GM13977 (cell line): ENCODE measurements at regions not wholly inside any gene's neighbourhood (a gene's known extent, or its start where the extent isn't known, plus 50 kb on each side); places are given as distances from the start of the nearest gene placed in this dataset.

ENCODE experiments used
- DNase-seq: peaks from one replicate; pipeline ENCODE4 v3.0.0; 2012; ENCODE audit warnings: low spot score
- in situ Hi-C: fragments of 300-500 bp; cut with MboI; formaldehyde crosslinking; loops from one replicate; pipeline ENCODE4 v1.12.0; 2022; ENCODE audit warnings: low sequenced_read_pairs, low pct_unique_long_range_greater_than_20kb, mixed read lengths, inconsistent platforms; ENCODE audit not compliant: unreplicated experiment
- TF ChIP-seq, protein P1 (sequence below): IDR thresholded peaks from 2 replicates; pipeline ENCODE4 v1.5.1; 2012; ENCODE audit warnings: mild to moderate bottlenecking, control low read depth; ENCODE audit not compliant: insufficient read depth; ENCODE audit errors: extremely low read depth, missing control alignments

GRCh38 chr18:75652528-75652927 is 225.0 kb upstream of the SMIM21 start:
- TF ChIP-seq, protein P1, sequence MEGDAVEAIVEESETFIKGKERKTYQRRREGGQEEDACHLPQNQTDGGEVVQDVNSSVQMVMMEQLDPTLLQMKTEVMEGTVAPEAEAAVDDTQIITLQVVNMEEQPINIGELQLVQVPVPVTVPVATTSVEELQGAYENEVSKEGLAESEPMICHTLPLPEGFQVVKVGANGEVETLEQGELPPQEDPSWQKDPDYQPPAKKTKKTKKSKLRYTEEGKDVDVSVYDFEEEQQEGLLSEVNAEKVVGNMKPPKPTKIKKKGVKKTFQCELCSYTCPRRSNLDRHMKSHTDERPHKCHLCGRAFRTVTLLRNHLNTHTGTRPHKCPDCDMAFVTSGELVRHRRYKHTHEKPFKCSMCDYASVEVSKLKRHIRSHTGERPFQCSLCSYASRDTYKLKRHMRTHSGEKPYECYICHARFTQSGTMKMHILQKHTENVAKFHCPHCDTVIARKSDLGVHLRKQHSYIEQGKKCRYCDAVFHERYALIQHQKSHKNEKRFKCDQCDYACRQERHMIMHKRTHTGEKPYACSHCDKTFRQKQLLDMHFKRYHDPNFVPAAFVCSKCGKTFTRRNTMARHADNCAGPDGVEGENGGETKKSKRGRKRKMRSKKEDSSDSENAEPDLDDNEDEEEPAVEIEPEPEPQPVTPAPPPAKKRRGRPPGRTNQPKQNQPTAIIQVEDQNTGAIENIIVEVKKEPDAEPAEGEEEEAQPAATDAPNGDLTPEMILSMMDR, result no peak
- in situ Hi-C loops, result no loop called here

DNA sequence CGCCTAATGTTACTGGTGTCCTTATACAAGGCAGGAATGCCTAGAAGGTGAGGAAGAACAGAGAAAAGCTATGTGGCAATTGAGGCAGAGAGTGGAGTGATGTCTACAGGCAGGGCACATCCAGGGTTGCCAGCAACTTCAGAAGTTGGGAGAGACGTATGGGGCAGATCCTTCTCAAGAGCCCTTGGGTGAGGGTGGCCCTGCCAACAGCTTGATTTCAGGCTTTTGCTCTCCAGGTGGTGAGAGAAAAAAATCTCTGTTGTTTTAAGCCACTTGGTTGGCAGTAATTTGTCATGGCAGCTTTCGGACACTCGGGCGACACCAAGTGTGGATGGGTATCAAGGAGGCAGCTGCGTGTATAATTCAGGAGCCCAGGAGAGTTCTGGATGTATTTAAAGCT is 217.4 kb upstream of the SMIM21 start:
- in situ Hi-C loops, result no loop called here
- TF ChIP-seq, protein P1, result no peak
- DNase-seq, result no peak

More at GRCh38 chr18:75652528-75652927, 225.0 kb upstream of the SMIM21 start:
- no peak for DNase-seq

DNA sequence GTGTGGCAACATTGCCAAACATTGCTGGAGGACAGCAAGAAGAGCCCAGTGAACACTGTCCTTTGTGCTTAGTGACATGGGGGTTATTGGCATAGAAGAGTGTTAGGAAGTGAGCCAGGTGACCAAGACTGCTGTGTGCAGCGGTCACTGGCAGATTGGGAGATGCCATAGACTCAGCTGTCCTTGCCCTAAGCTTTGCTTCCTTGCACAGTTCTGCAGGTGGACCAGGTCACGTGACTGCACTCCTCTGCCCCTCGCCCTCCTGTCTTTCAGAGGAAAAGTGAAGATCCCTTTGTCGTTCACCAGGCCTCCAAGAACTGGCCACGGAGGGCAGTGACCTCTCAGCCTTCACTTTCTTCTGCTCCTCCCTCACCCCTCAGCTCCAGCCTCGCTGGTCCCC is 215.6 kb upstream of the SMIM21 start:
- in situ Hi-C loops, result no loop called here
- DNase-seq, result no peak
- TF ChIP-seq, protein P1, result no peak

- no peak for DNase-seq
- TF ChIP-seq, protein P1, result no peak
- in situ Hi-C loops, result no loop called here
These were observed 211.9 kb upstream of the SMIM21 start for GRCh38 chr18:75639472-75639831.

- DNase-seq, result no peak
- TF ChIP-seq, protein P1, result no peak
- in situ Hi-C loops, result no loop called here
These were observed 211.4 kb upstream of the SMIM21 start for GRCh38 chr18:75638776-75639471.

GRCh38 chr18:75638223-75638775 is 210.8 kb upstream of the SMIM21 start:
- no peak for DNase-seq
- TF ChIP-seq, protein P1, result no peak

More at GRCh38 chr18:75638223-75638775, 210.8 kb upstream of the SMIM21 start:
- in situ Hi-C loops, result no loop called here
